Endothelial cell of umbilical vein (primary cell): ENCODE measurements at regions not wholly inside any gene's neighbourhood (a gene's known extent, or its start where the extent isn't known, plus 50 kb on each side); places are given as distances from the start of the nearest gene placed in this dataset.

Experiments used
- BruUV-seq: library from RNA; stranded (reverse); fragments of 400-500 nt; replicated peaks from 2 replicates; lab custom pipeline; 2021; lab: Mats Ljungman, UMichigan
- CTCF ChIA-PET: fragments of 300-600, 350-600 bp; sonication (Branson Sonifier 250); formaldehyde crosslinking; loops from one replicate; lab custom pipeline; 2021; ENCODE audit warnings: antibody characterized with exemption, inconsistent platforms; lab: Charles Lee
- POLR2A ChIA-PET: fragments of 300-600, 350-600 bp; sonication (Branson Sonifier 250); formaldehyde crosslinking; loops from one replicate; lab custom pipeline; 2021; ENCODE audit warnings: antibody characterized with exemption, inconsistent platforms; lab: Charles Lee
- DNase-seq: peaks from one replicate; pipeline ENCODE4 v3.0.0-alpha.2; 2011; ENCODE audit warnings: low read depth, low spot score
- FAIRE-seq: peaks from 2 replicates; lab custom pipeline; 2011; peaks lifted over from hg19 to GRCh38; lab: Jason Lieb, UNC
- H2AFZ ChIP-seq: 2 replicates; pipeline ENCODE4 v1.6.0; 2012; ENCODE audit warnings: low read depth, low read length, control low read depth, inconsistent platforms
- H3K27ac ChIP-seq: 2 replicates; pipeline ENCODE4 v1.5.1; 2011; ENCODE audit warnings: low read depth, mild to moderate bottlenecking, control low read depth, low read length, moderate library complexity; ENCODE audit not compliant: insufficient read depth
- H3K27me3 ChIP-seq, 2 experiments: 2 replicates each; pipeline versions ENCODE4 v1.6.0 to v1.6.1; 2011; ENCODE audit warnings: low read length in 2 of 2, mixed read lengths in 1 of 2; ENCODE audit not compliant: control insufficient read depth in 2 of 2, insufficient read depth in 2 of 2
- H3K36me3 ChIP-seq, 2 experiments: 2 replicates in 1 of 2; 3 replicates in 1 of 2; pipeline ENCODE4 v1.5.1; 2011; ENCODE audit warnings: low read length in 2 of 2, mild to moderate bottlenecking in 1 of 2, moderate library complexity in 1 of 2; ENCODE audit not compliant: control insufficient read depth in 2 of 2, insufficient read depth in 2 of 2; ENCODE audit errors: extremely low read depth in 1 of 2
- H3K4me1 ChIP-seq: 3 replicates; pipeline ENCODE4 v1.5.1; 2011; ENCODE audit warnings: mild to moderate bottlenecking, low read length; ENCODE audit not compliant: control insufficient read depth, insufficient read depth; ENCODE audit errors: extremely low read depth
- H3K4me2 ChIP-seq: 2 replicates; pipeline ENCODE4 v1.6.1; 2011; ENCODE audit warnings: low read length, control low read depth, mixed read lengths; ENCODE audit not compliant: insufficient read depth
- H3K4me3 ChIP-seq, 3 experiments: fragments of 200-600 bp in 1 of 3; sonication (generic), shearing (Covaris generic) in 1 of 3; replicated peaks in 1 of 3; 2 replicates each; pipeline ENCODE4 v1.5.1; 2011 to 2016; ENCODE audit warnings: control low read depth in 3 of 3, low read length in 3 of 3, mild to moderate bottlenecking in 2 of 3, inconsistent platforms in 1 of 3, low read depth in 1 of 3, moderate library complexity in 1 of 3; ENCODE audit not compliant: insufficient read depth in 1 of 3
- H3K79me2 ChIP-seq: 2 replicates; pipeline ENCODE4 v1.6.0; 2012; ENCODE audit warnings: low read length, inconsistent platforms; ENCODE audit not compliant: control insufficient read depth, insufficient read depth
- H3K9ac ChIP-seq: replicated peaks from 2 replicates; pipeline ENCODE3; 2011; ENCODE audit warnings: low read length, control low read depth; ENCODE audit not compliant: insufficient read depth; ENCODE audit errors: extremely low read depth
- H3K9me1 ChIP-seq: replicated peaks from 3 replicates; pipeline ENCODE4 v1.6.0; 2011; ENCODE audit warnings: mild to moderate bottlenecking, low read length; ENCODE audit not compliant: control insufficient read depth, insufficient read depth; ENCODE audit errors: extremely low read depth
- H3K9me3 ChIP-seq: replicated peaks from 2 replicates; pipeline ENCODE4 v1.5.1; 2012; ENCODE audit warnings: low read length, inconsistent platforms; ENCODE audit not compliant: control insufficient read depth, insufficient read depth
- H4K20me1 ChIP-seq: replicated peaks from 2 replicates; pipeline ENCODE3; 2011; ENCODE audit warnings: mild to moderate bottlenecking, low read length; ENCODE audit not compliant: control insufficient read depth, insufficient read depth; ENCODE audit errors: extremely low read depth
- CTCF ChIP-seq, 2 donors: IDR thresholded peaks; 1 replicate in 1 of 2; 2 replicates in 1 of 2; pipeline ENCODE4 v1.5.1; 2011; ENCODE audit warnings: low read length in 2 of 2, mild to moderate bottlenecking in 2 of 2, moderate library complexity in 2 of 2, control low read depth in 1 of 2, inconsistent platforms in 1 of 2, low read depth in 1 of 2; ENCODE audit not compliant: insufficient read depth in 1 of 2; ENCODE audit errors: extremely low read depth in 1 of 2
- EZH2 ChIP-seq: IDR thresholded peaks from 2 replicates; pipeline ENCODE4 v1.6.1; 2012; ENCODE audit warnings: borderline replicate concordance, low read depth, mild to moderate bottlenecking, moderate library complexity, low read length, inconsistent platforms; ENCODE audit not compliant: severe bottlenecking
- FOS ChIP-seq: IDR thresholded peaks from 2 replicates; pipeline ENCODE4 v1.6.1; 2011; ENCODE audit warnings: mild to moderate bottlenecking, low read length, moderate library complexity, borderline replicate concordance; ENCODE audit not compliant: insufficient read depth
- GATA2 ChIP-seq: IDR thresholded peaks from 2 replicates; pipeline ENCODE4 v1.7.0; 2011; ENCODE audit warnings: low read depth, mild to moderate bottlenecking, moderate library complexity, mixed read lengths, low read length; ENCODE audit not compliant: insufficient read length, insufficient read depth
- JUN ChIP-seq: IDR thresholded peaks from 2 replicates; pipeline ENCODE4 v1.6.1; 2011; ENCODE audit warnings: borderline replicate concordance, low read depth; ENCODE audit not compliant: insufficient read length, insufficient read depth
- MYC ChIP-seq: IDR thresholded peaks from one replicate; pipeline ENCODE4 v1.6.1; 2011; ENCODE audit warnings: mild to moderate bottlenecking, low read depth, low read length
- POLR2A ChIP-seq: IDR thresholded peaks from 2 replicates; pipeline ENCODE4 v1.6.1; 2012; ENCODE audit warnings: low read depth, mild to moderate bottlenecking, control low read depth, low read length
- POLR2AphosphoS5 ChIP-seq: IDR thresholded peaks from 2 replicates; pipeline ENCODE4 v1.6.1; 2012; ENCODE audit warnings: low read depth, mild to moderate bottlenecking, control low read depth, low read length, moderate library complexity; ENCODE audit not compliant: insufficient read depth
- dilution Hi-C: fragments of 300-500 bp; cut with MboI; formaldehyde crosslinking; loops from one replicate; pipeline ENCODE4 v1.15.0; 2019; ENCODE audit warnings: low sequenced_read_pairs; ENCODE audit not compliant: extremely low pct_ligation_motif_present
- intact Hi-C: fragments of 100-400 bp; cut with micrococcal nuclease; formaldehyde crosslinking; loops from one replicate; pipeline ENCODE4 v1.10.0; 2022
- TF ChIP-seq, protein P1 (sequence below): IDR thresholded peaks from 2 replicates; pipeline ENCODE4 v1.6.1; 2011; ENCODE audit not compliant: insufficient read depth, insufficient read length

- H3K9ac ChIP-seq: no peak overlapping the region
- no peaks in the 10 kb centered on the region for H3K9me1 ChIP-seq
- CTCF ChIA-PET: no interaction called here
- H3K4me3 ChIP-seq: no peak overlapping the region
- no peak for DNase-seq
- H3K4me1 ChIP-seq: no peaks in the 10 kb centered on the region
- H3K79me2 ChIP-seq: no peaks in the 10 kb centered on the region
- H3K27ac ChIP-seq: no peak overlapping the region
- BruUV-seq: no TSS peak
- H4K20me1 ChIP-seq: no peaks in the 10 kb centered on the region
- POLR2A ChIA-PET: no interaction called here
- no peak overlapping the region for H2AFZ ChIP-seq
- FAIRE-seq: no peak
- dilution Hi-C loops: no loop called here
- no peaks in the 10 kb centered on the region for H3K27me3 ChIP-seq
- no peak overlapping the region for H3K4me2 ChIP-seq
- no peaks in the 10 kb centered on the region for H3K36me3 ChIP-seq
- no peak for TF ChIP-seq FOS
- TF ChIP-seq CTCF (IDR thresholded peaks at IDR 0.05; ENCODE audit: extremely low read depth in 1 of 2, insufficient read depth in 1 of 2, low read depth in 1 of 2, low read length in 2 of 2): no peak
- no peak for TF ChIP-seq POLR2A
- no peak for TF ChIP-seq JUN
- TF ChIP-seq POLR2AphosphoS5: no peak
- TF ChIP-seq, protein P1, sequence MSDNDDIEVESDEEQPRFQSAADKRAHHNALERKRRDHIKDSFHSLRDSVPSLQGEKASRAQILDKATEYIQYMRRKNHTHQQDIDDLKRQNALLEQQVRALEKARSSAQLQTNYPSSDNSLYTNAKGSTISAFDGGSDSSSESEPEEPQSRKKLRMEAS: no peak
- TF ChIP-seq EZH2: no peak
- no peak for TF ChIP-seq MYC
- TF ChIP-seq GATA2: no peak
- H3K9me3 ChIP-seq: no peaks in the 10 kb centered on the region
- intact Hi-C loops: no loop called here
These were observed 179.3 kb downstream of the OMA1 start for GRCh38 chr1:58367217-58367616.
